ENCODE measurements at regions not wholly inside any gene's neighbourhood (a gene's known extent, or its start where the extent isn't known, plus 50 kb on each side); places are given as distances from the start of the nearest gene placed in this dataset.

DNA sequence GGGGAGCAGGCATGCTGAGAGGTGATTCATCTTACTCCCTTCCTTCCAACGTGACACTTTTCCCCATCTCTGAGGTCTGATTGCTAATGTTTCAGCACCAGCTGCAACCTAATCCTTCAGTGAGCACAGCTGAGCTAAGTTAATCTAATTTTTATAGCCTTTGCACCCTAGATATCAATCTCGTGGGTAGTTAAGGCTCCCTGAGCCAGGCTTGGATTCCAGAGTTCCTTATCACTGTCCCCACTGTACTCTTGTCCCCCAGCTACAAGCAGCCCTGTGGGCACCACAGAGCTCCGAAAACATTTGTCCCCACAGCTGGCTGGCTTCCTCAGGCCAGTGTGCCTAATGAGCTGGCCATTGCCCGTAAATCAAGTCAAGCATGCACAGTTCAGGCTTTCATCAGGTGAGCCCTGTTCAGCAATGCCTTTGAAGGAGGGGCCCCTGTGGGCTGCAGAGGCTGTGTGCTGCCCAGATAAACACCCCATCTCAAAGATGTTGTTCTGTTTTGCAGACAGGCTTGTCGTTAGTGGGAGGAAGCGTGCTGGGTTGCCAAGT, 376.9 kb upstream of the RASGRP1 start:
- Histone ChIP-seq H3K9me3 (ENCODE audit: low read depth, low read length, poor library complexity, severe bottlenecking) (no peaks in the 10 kb centered on the region), H3K36me3 (ENCODE audit: insufficient read depth, low read length, poor library complexity, severe bottlenecking) (no peaks in the 10 kb centered on the region), H3K4me1 (ENCODE audit: insufficient read depth, low read length, poor library complexity, severe bottlenecking) (no peaks in the 10 kb centered on the region), H3K27ac (ENCODE audit: low read depth, low read length, poor library complexity, severe bottlenecking) (no peak overlapping the region), H3K27me3 (replicated peaks; ENCODE audit: insufficient read depth, low read depth, low read length, poor library complexity) (no peaks in the 10 kb centered on the region), H3K4me3 (ENCODE audit: low read depth, low read length, poor library complexity, severe bottlenecking) (no peak overlapping the region)
- TF ChIP-seq, protein P1, sequence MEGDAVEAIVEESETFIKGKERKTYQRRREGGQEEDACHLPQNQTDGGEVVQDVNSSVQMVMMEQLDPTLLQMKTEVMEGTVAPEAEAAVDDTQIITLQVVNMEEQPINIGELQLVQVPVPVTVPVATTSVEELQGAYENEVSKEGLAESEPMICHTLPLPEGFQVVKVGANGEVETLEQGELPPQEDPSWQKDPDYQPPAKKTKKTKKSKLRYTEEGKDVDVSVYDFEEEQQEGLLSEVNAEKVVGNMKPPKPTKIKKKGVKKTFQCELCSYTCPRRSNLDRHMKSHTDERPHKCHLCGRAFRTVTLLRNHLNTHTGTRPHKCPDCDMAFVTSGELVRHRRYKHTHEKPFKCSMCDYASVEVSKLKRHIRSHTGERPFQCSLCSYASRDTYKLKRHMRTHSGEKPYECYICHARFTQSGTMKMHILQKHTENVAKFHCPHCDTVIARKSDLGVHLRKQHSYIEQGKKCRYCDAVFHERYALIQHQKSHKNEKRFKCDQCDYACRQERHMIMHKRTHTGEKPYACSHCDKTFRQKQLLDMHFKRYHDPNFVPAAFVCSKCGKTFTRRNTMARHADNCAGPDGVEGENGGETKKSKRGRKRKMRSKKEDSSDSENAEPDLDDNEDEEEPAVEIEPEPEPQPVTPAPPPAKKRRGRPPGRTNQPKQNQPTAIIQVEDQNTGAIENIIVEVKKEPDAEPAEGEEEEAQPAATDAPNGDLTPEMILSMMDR (conservative IDR thresholded peaks at IDR 0.05; ENCODE audit: low read depth, low read length), result no peak
- no peak for TF ChIP-seq EZH2 (IDR thresholded peaks at IDR 0.05; ENCODE audit: borderline replicate concordance, low read depth, low read length, poor library complexity, severe bottlenecking)
- intact Hi-C loops (cut with micrococcal nuclease; ENCODE audit: unreplicated experiment), result no loop called here
- ChIA-PET POLR2A (ENCODE audit: low non-redundant PET) (no interaction called here), CTCF (no interaction called here)
- BruUV-seq (replicated peaks), result no TSS peak
- DNase-seq (ENCODE audit: low spot score), result no peak

DNA sequence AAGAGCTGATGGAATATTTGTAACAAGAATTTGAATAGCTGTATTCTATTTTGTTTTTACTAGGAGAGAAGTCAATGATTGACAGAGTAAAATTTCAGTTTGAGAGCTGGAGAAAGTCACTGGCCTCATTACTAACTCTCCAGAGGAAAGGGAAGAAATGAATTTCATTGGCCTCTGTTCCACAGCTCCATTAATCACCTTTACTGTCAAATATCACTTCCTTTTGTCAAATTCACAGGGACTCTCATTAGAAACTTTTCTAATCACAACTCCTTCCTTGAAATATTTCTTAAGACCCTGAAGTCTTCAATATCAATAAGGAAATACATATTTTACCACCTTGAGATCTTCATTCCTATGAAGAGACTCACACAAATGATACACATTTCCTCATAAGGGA, 379.9 kb upstream of the RASGRP1 start:
- Histone ChIP-seq H3K27ac (ENCODE audit: low read depth, low read length, poor library complexity, severe bottlenecking) (no peak overlapping the region), H3K4me1 (ENCODE audit: insufficient read depth, low read length, poor library complexity, severe bottlenecking) (no peaks in the 10 kb centered on the region), H3K9me3 (ENCODE audit: low read depth, low read length, poor library complexity, severe bottlenecking) (no peaks in the 10 kb centered on the region), H3K36me3 (ENCODE audit: insufficient read depth, low read length, poor library complexity, severe bottlenecking) (no peaks in the 10 kb centered on the region), H3K27me3 (replicated peaks; ENCODE audit: insufficient read depth, low read depth, low read length, poor library complexity) (no peaks in the 10 kb centered on the region), H3K4me3 (ENCODE audit: low read depth, low read length, poor library complexity, severe bottlenecking) (no peak overlapping the region)
- ChIA-PET CTCF (no interaction called here), POLR2A (ENCODE audit: low non-redundant PET) (no interaction called here)
- no TSS peak for BruUV-seq (replicated peaks)
- intact Hi-C loops (cut with micrococcal nuclease; ENCODE audit: unreplicated experiment), result no loop called here
- TF ChIP-seq, protein P1 (conservative IDR thresholded peaks at IDR 0.05; ENCODE audit: low read depth, low read length), result no peak
- TF ChIP-seq EZH2 (IDR thresholded peaks at IDR 0.05; ENCODE audit: borderline replicate concordance, low read depth, low read length, poor library complexity, severe bottlenecking), result no peak
- no peak for DNase-seq (ENCODE audit: low spot score)

DNA sequence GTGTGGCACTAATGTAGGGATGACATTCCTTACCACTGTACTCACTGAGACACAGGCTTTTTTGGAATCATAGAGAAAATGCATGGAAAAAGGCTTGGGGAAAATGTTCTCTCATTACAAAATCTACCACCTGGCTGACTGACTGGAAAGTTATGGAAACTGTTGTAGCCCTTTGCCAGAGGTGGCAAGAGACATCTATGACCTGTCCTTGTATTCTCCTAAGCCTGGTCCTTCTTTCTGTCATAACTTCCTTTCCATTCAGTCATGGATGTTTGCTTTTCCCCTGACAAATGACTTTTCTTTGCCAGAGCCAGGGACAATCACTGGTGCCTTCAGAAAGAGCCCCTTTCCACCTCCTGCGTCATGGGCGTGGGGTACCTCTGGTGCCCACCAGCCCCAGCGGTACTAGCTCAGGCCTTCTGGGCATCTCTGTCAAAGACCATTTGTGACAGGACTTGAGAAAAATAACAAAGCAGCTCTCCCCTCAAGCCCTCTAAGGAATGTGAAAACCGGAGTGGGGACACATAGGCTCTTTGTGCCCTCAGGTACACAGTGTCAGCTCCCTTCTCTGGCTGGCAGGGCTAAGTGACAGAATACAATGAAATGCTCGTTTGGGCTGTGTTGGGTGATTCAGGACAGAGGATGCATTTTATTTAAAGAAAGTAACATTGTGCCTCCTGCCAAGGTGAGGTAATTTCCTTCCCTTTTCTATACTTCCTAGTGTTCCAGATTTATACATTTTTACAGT, 381.1 kb upstream of the RASGRP1 start:
- H3K27me3 ChIP-seq (replicated peaks; ENCODE audit: insufficient read depth, low read depth, low read length, poor library complexity), result no peaks in the 10 kb centered on the region
- no peak overlapping the region for H3K4me3 ChIP-seq (ENCODE audit: low read depth, low read length, poor library complexity, severe bottlenecking)
- no peak for DNase-seq (ENCODE audit: low spot score)
- intact Hi-C loops (cut with micrococcal nuclease; ENCODE audit: unreplicated experiment), result no loop called here
- no peaks in the 10 kb centered on the region for H3K36me3 ChIP-seq (ENCODE audit: insufficient read depth, low read length, poor library complexity, severe bottlenecking)
- no peak for TF ChIP-seq EZH2 (IDR thresholded peaks at IDR 0.05; ENCODE audit: borderline replicate concordance, low read depth, low read length, poor library complexity, severe bottlenecking)
- TF ChIP-seq, protein P1 (conservative IDR thresholded peaks at IDR 0.05; ENCODE audit: low read depth, low read length), result no peak
- no peaks in the 10 kb centered on the region for H3K4me1 ChIP-seq (ENCODE audit: insufficient read depth, low read length, poor library complexity, severe bottlenecking)
- H3K27ac ChIP-seq (ENCODE audit: low read depth, low read length, poor library complexity, severe bottlenecking), result no peak overlapping the region
- BruUV-seq (replicated peaks), result no TSS peak
- no peaks in the 10 kb centered on the region for H3K9me3 ChIP-seq (ENCODE audit: low read depth, low read length, poor library complexity, severe bottlenecking)
- CTCF ChIA-PET, result no interaction called here
- POLR2A ChIA-PET (ENCODE audit: low non-redundant PET), result no interaction called here
